H9 (cell line): ENCODE measurements at regions not wholly inside any gene's neighbourhood (a gene's known extent, or its start where the extent isn't known, plus 50 kb on each side); places are given as distances from the start of the nearest gene placed in this dataset.

ENCODE experiments used
- DNase-seq: peaks from one replicate; pipeline ENCODE4 v3.0.0-alpha.2; 2017
- H2AFZ ChIP-seq: one replicate; pipeline ENCODE4 v1.6.1; 2013; ENCODE audit warnings: mild to moderate bottlenecking, low read length, control low read depth, moderate library complexity
- H2AK5ac ChIP-seq: 2 replicates; pipeline ENCODE4 v1.6.1; 2013; ENCODE audit warnings: low read length, control low read depth, mixed read lengths; ENCODE audit not compliant: insufficient read length
- H2BK120ac ChIP-seq: one replicate; pipeline ENCODE4 v1.6.1; 2013; ENCODE audit warnings: low read depth, mild to moderate bottlenecking, low read length, control low read depth, inconsistent platforms; ENCODE audit not compliant: poor library complexity, severe bottlenecking
- H2BK12ac ChIP-seq: 2 replicates; pipeline ENCODE4 v1.6.1; 2013; ENCODE audit warnings: low read length, control low read depth, mixed read lengths, low read depth; ENCODE audit not compliant: insufficient read length
- H2BK15ac ChIP-seq: 2 replicates; pipeline ENCODE4 v1.6.1; 2013; ENCODE audit warnings: low read depth, low read length, control low read depth
- H2BK20ac ChIP-seq: one replicate; pipeline ENCODE4 v1.6.1; 2013; ENCODE audit warnings: low read depth, mild to moderate bottlenecking, low read length, control low read depth, inconsistent platforms; ENCODE audit not compliant: poor library complexity, severe bottlenecking
- H2BK5ac ChIP-seq: 2 replicates; pipeline ENCODE4 v1.6.1; 2013; ENCODE audit warnings: low read length, control low read depth, mixed read lengths; ENCODE audit not compliant: insufficient read length
- H3K14ac ChIP-seq: 2 replicates; pipeline ENCODE4 v1.6.1; 2013; ENCODE audit warnings: low read length, control low read depth; ENCODE audit not compliant: insufficient read depth
- H3K18ac ChIP-seq: 2 replicates; pipeline ENCODE4 v1.6.1; 2013; ENCODE audit warnings: low read depth, mild to moderate bottlenecking, mixed read lengths, low read length, control low read depth; ENCODE audit not compliant: insufficient read length
- H3K23ac ChIP-seq: 2 replicates; pipeline ENCODE4 v1.6.1; 2013; ENCODE audit warnings: low read length, control low read depth, mixed read lengths, low read depth; ENCODE audit not compliant: insufficient read length
- H3K23me2 ChIP-seq: 2 replicates; pipeline ENCODE4 v1.6.1; 2013; ENCODE audit warnings: low read depth, mild to moderate bottlenecking, mixed read lengths, low read length, control low read depth; ENCODE audit not compliant: insufficient read length, poor library complexity, severe bottlenecking
- H3K27ac ChIP-seq: 2 replicates; pipeline ENCODE4 v1.5.1; 2013; ENCODE audit warnings: low read length, control low read depth, mixed read lengths, low read depth; ENCODE audit not compliant: insufficient read length
- H3K27me3 ChIP-seq: 2 replicates; pipeline ENCODE4 v1.6.1; 2013; ENCODE audit warnings: low read length, control low read depth, inconsistent platforms; ENCODE audit not compliant: insufficient read depth
- H3K4ac ChIP-seq: 2 replicates; pipeline ENCODE4 v1.6.1; 2013; ENCODE audit warnings: low read depth, mild to moderate bottlenecking, control low read depth, inconsistent platforms, low read length, moderate library complexity
- H3K4me1 ChIP-seq: 2 replicates; pipeline ENCODE4 v1.6.1; 2013; ENCODE audit warnings: low read length, control low read depth, inconsistent platforms; ENCODE audit not compliant: insufficient read depth
- H3K4me2 ChIP-seq: 2 replicates; pipeline ENCODE4 v1.6.1; 2013; ENCODE audit warnings: low read length, control low read depth, mixed read lengths; ENCODE audit not compliant: insufficient read length, insufficient read depth
- H3K56ac ChIP-seq: 2 replicates; pipeline ENCODE4 v1.6.1; 2013; ENCODE audit warnings: low read depth, mild to moderate bottlenecking, mixed read lengths, low read length, control low read depth; ENCODE audit not compliant: insufficient read length
- H3K79me1 ChIP-seq: 2 replicates; pipeline ENCODE4 v1.6.1; 2013; ENCODE audit warnings: low read depth, mild to moderate bottlenecking, moderate library complexity, low read length, control low read depth, inconsistent platforms; ENCODE audit not compliant: insufficient read depth, poor library complexity, severe bottlenecking
- H3K79me2 ChIP-seq: 2 replicates; pipeline ENCODE4 v1.6.1; 2013; ENCODE audit warnings: low read length, control low read depth, inconsistent platforms; ENCODE audit not compliant: insufficient read depth
- H3K9ac ChIP-seq: 2 replicates; pipeline ENCODE4 v1.6.1; 2013; ENCODE audit warnings: low read length, control low read depth, mixed read lengths; ENCODE audit not compliant: insufficient read length; ENCODE audit errors: extremely low read depth
- H3K9me3 ChIP-seq: one replicate; pipeline ENCODE4 v1.6.1; 2013; ENCODE audit warnings: low read depth, low read length, inconsistent platforms; ENCODE audit not compliant: control insufficient read depth
- H3T11ph ChIP-seq: one replicate; pipeline ENCODE4 v1.6.1; 2013; ENCODE audit warnings: mild to moderate bottlenecking, low read length, control low read depth, inconsistent platforms
- H4K20me1 ChIP-seq: one replicate; pipeline ENCODE4 v1.6.1; 2013; ENCODE audit not compliant: control insufficient read depth, insufficient read length, insufficient read depth
- H4K5ac ChIP-seq: 2 replicates; pipeline ENCODE4 v1.6.1; 2013; ENCODE audit warnings: low read depth, mild to moderate bottlenecking, mixed read lengths, low read length, control low read depth; ENCODE audit not compliant: insufficient read length
- H4K8ac ChIP-seq: replicated peaks from 2 replicates; pipeline ENCODE4 v1.6.1; 2013; ENCODE audit warnings: low read length, control low read depth, mixed read lengths, low read depth; ENCODE audit not compliant: insufficient read length
- H4K91ac ChIP-seq: 2 replicates; pipeline ENCODE4 v1.6.1; 2013; ENCODE audit warnings: low read depth, mild to moderate bottlenecking, moderate library complexity, mixed read lengths, low read length, control low read depth; ENCODE audit not compliant: insufficient read length
- H3K27ac Mint-ChIP-seq, 3 experiments: 2 replicates in 2 of 3; 3 replicates in 1 of 3; pipeline ENCODE4 v1.8.0; 2020 to 2021; ENCODE audit warnings: mixed read lengths in 3 of 3, mild to moderate bottlenecking in 1 of 3, moderate library complexity in 1 of 3
- H3K27me3 Mint-ChIP-seq: 2 replicates; pipeline ENCODE4 v1.8.0; 2021; ENCODE audit warnings: low read depth, mild to moderate bottlenecking, moderate library complexity, mixed read lengths
- H3K36me3 Mint-ChIP-seq, 3 experiments: 2 replicates in 2 of 3; 3 replicates in 1 of 3; pipeline ENCODE4 v1.8.0; 2020 to 2021; ENCODE audit warnings: low read depth in 3 of 3, mixed read lengths in 3 of 3; ENCODE audit not compliant: insufficient read depth in 1 of 3
- H3K4me1 Mint-ChIP-seq, 2 experiments: 2 replicates each; pipeline ENCODE4 v1.8.0; 2020; ENCODE audit warnings: mixed read lengths in 2 of 2
- H3K4me3 Mint-ChIP-seq, 2 experiments: 2 replicates in 1 of 2; 3 replicates in 1 of 2; pipeline ENCODE4 v1.8.0; 2020 to 2021; ENCODE audit warnings: mild to moderate bottlenecking in 2 of 2, mixed read lengths in 2 of 2, moderate library complexity in 1 of 2
- H3K9me3 Mint-ChIP-seq, 2 experiments: 2 replicates in 1 of 2; 3 replicates in 1 of 2; pipeline ENCODE4 v1.8.0; 2020; ENCODE audit warnings: mild to moderate bottlenecking in 2 of 2, mixed read lengths in 2 of 2, moderate library complexity in 1 of 2
- WGBS: extraction: QIAGEN DNeasy Blood & Tissue Kit; methylation state at CpG from one replicate; pipeline ENCODE4 v1.1.7; 2013; ENCODE audit warnings: missing lambda C conversion rate, low lambda C conversion rate, mixed read lengths; ENCODE audit not compliant: insufficient read length; ENCODE audit errors: extremely low coverage; 5-methylcytosine and 5-hydroxymethylcytosine counted together
- TF ChIP-seq, protein P1 (sequence below): fragments of 200-600 bp; sonication (generic); conservative IDR thresholded peaks from 3 replicates; pipeline ENCODE4 v1.8.0; 2021; ENCODE audit warnings: antibody characterized with exemption, mild to moderate bottlenecking

GRCh38 chr6:68473433-68474210 is 161.5 kb upstream of the ADGRB3 start:
- TF ChIP-seq, protein P1, sequence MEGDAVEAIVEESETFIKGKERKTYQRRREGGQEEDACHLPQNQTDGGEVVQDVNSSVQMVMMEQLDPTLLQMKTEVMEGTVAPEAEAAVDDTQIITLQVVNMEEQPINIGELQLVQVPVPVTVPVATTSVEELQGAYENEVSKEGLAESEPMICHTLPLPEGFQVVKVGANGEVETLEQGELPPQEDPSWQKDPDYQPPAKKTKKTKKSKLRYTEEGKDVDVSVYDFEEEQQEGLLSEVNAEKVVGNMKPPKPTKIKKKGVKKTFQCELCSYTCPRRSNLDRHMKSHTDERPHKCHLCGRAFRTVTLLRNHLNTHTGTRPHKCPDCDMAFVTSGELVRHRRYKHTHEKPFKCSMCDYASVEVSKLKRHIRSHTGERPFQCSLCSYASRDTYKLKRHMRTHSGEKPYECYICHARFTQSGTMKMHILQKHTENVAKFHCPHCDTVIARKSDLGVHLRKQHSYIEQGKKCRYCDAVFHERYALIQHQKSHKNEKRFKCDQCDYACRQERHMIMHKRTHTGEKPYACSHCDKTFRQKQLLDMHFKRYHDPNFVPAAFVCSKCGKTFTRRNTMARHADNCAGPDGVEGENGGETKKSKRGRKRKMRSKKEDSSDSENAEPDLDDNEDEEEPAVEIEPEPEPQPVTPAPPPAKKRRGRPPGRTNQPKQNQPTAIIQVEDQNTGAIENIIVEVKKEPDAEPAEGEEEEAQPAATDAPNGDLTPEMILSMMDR: no peak
- Histone ChIP-seq H3K9ac (no peak overlapping the region), H2BK120ac (no peak overlapping the region), H3K9me3 (no peaks in the 10 kb centered on the region), H2AFZ (no peak overlapping the region), H2BK20ac (no peak overlapping the region), H3K79me1 (no peaks in the 10 kb centered on the region), H3K23ac (no peak overlapping the region), H3K27ac (no peak overlapping the region), H3K4me1 (no peaks in the 10 kb centered on the region), H4K20me1 (no peaks in the 10 kb centered on the region), H4K8ac (no peak overlapping the region), H3K4ac (no peak overlapping the region), H3K27me3 (no peaks in the 10 kb centered on the region), H3K18ac (no peak overlapping the region), H2BK5ac (no peak overlapping the region), H3K79me2 (0 out of 2 replicates have a peak, but pooled peaks cover 1% of the 10 kb centered on the region), H2BK12ac (no peak overlapping the region), H4K91ac (no peak overlapping the region), H3K4me2 (no peak overlapping the region), H2BK15ac (no peak overlapping the region), H3K23me2 (no peaks in the 10 kb centered on the region), H4K5ac (no peak overlapping the region), H3K14ac (no peak overlapping the region), H3K56ac (no peak overlapping the region), H3T11ph (no peak overlapping the region), H2AK5ac (no peak overlapping the region)
- Mint-ChIP-seq H3K27ac (no peak overlapping the region), H3K36me3 (no peaks in the 10 kb centered on the region), H3K4me3 (no peak overlapping the region), H3K9me3 (no peaks in the 10 kb centered on the region), H3K27me3 (no peaks in the 10 kb centered on the region), H3K4me1 (peaks cover 14 to 18% of the 10 kb centered on the region in 2 experiments)
- WGBS: no CpG with 5 or more reads among the region's 5 CpGs
- DNase-seq: no peak
